Erythroblast (primary cell): ENCODE measurements at regions not wholly inside any gene's neighbourhood (a gene's known extent, or its start where the extent isn't known, plus 50 kb on each side); places are given as distances from the start of the nearest gene placed in this dataset.

Source experiments
- GATA1 ChIP-seq: IDR thresholded peaks from 2 replicates; pipeline ENCODE4 v1.6.1; 2011; ENCODE audit warnings: low read depth, mild to moderate bottlenecking, control low read depth, low read length, moderate library complexity
- POLR2A ChIP-seq: IDR thresholded peaks from 2 replicates; pipeline ENCODE4 v1.6.1; 2011; ENCODE audit warnings: mild to moderate bottlenecking, low read length

DNA sequence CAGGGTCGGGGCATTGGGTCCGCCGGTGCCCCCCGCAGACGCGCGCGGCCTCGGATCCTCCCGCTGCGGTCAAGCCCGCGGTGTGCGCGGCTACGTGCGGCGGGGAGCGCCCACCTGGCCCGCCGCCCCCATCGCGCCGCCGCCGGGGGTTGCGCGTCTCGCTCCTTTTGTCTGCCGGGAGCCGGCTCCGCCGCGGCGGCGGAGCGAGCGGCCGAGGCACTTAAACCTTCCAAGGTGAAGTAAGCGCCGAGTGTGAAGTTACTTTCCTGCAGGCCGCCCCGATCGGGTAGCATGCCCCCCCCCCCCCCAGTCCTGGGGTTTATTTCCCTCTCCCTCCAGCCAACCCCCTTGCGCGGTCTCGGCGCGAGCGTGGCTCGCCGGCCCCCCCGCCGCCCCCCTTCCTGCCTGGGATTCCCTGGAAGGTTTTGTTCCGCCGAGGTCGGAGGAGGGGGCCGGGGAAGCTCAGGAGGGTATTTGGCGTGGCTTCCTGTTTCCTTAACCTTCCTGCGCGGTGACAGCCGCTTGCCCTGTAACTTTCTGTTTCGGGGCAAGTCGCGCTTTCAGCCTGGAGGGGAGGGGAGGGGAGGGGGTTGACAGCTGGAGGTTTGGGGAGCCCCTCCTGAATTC is 56.6 kb upstream of the GSE1 start:
- TF ChIP-seq POLR2A (no peak), GATA1 (no peak)
